Omental fat pad (tissue), 3 donors: ENCODE measurements at regions not wholly inside any gene's neighbourhood (a gene's known extent, or its start where the extent isn't known, plus 50 kb on each side); places are given as distances from the start of the nearest gene placed in this dataset.

ENCODE experiments used
- ATAC-seq: fragments of 150-250 bp; one replicate; pipeline ENCODE4 v1.9.1; 2016; ENCODE audit warnings: mild to moderate bottlenecking, moderate library complexity; ENCODE audit not compliant: low FRiP score
- DNase-seq: peaks from one replicate; pipeline ENCODE4 v3.0.0-alpha.2; 2019; ENCODE audit warnings: low spot score
- CTCF ChIP-seq, 3 donors: fragments of 450-650 bp; IDR thresholded peaks; one replicate each; pipeline ENCODE4 v1.5.1; 2016 to 2017; ENCODE audit warnings: antibody characterized with exemption in 3 of 3, mild to moderate bottlenecking in 3 of 3, moderate library complexity in 2 of 3

- no peak for TF ChIP-seq CTCF (IDR thresholded peaks at IDR 0.05)
- ATAC-seq (no peak), DNase-seq (no peak)
Observed at GRCh38 chr11:104765401-104766095, 132.7 kb downstream of the CASP12 start.

- ATAC-seq = no peak
Observed at GRCh38 chr11:104764710-104765045, 133.6 kb downstream of the CASP12 start.

GRCh38 chr11:104763930-104764709 lies 134.1 kb downstream of the CASP12 start:
- no peak for TF ChIP-seq CTCF (IDR thresholded peaks at IDR 0.05)
- no peak for ATAC-seq
- DNase-seq = no peak

More at GRCh38 chr11:104764710-104765045, 133.6 kb downstream of the CASP12 start:
- TF ChIP-seq CTCF (IDR thresholded peaks at IDR 0.05) = no peak
- no peak for DNase-seq

GRCh38 chr11:104761511-104761910 lies 136.7 kb downstream of the CASP12 start:
- ATAC-seq (no peak), DNase-seq (no peak)
- no peak for TF ChIP-seq CTCF (IDR thresholded peaks at IDR 0.05)

GRCh38 chr11:104759464-104759863 lies 138.8 kb downstream of the CASP12 start:
- TF ChIP-seq CTCF (IDR thresholded peaks at IDR 0.05) = no peak
- no peak for DNase-seq
- no peak for ATAC-seq

- DNase-seq (no peak), ATAC-seq (no peak)
- no peak for TF ChIP-seq CTCF (IDR thresholded peaks at IDR 0.05)
Observed at GRCh38 chr11:104738918-104739317, 159.3 kb downstream of the CASP12 start.

GRCh38 chr11:104738208-104738607 lies 160.1 kb downstream of the CASP12 start:
- ATAC-seq = no peak
- no peak for TF ChIP-seq CTCF (IDR thresholded peaks at IDR 0.05)
- no peak for DNase-seq
